Trophoblast cell (in vitro differentiated cells and primary cell): ENCODE measurements at regions not wholly inside any gene's neighbourhood (a gene's known extent, or its start where the extent isn't known, plus 50 kb on each side); places are given as distances from the start of the nearest gene placed in this dataset.

ENCODE experiments used
- DNase-seq, 2 donors: peaks; one replicate each; pipeline ENCODE4 v3.0.0-alpha.2; 2016
- H2AFZ ChIP-seq: 2 replicates; pipeline ENCODE4 v1.6.1; 2013; ENCODE audit warnings: low read length, moderate library complexity, mild to moderate bottlenecking; ENCODE audit not compliant: insufficient read depth, poor library complexity
- H2AK5ac ChIP-seq: 2 replicates; pipeline ENCODE4 v1.6.1; 2013; ENCODE audit warnings: mild to moderate bottlenecking, low read length
- H2BK120ac ChIP-seq: 2 replicates; pipeline ENCODE4 v1.6.1; 2013; ENCODE audit warnings: low read length, mild to moderate bottlenecking, moderate library complexity; ENCODE audit not compliant: insufficient read depth, poor library complexity
- H2BK12ac ChIP-seq: 2 replicates; pipeline ENCODE4 v1.6.1; 2013; ENCODE audit warnings: mild to moderate bottlenecking, low read length, moderate library complexity
- H2BK5ac ChIP-seq: 2 replicates; pipeline ENCODE4 v1.6.1; 2013; ENCODE audit warnings: low read length, low read depth, moderate library complexity, mild to moderate bottlenecking; ENCODE audit not compliant: poor library complexity
- H3K14ac ChIP-seq: 2 replicates; pipeline ENCODE4 v1.6.1; 2013; ENCODE audit warnings: mild to moderate bottlenecking, low read length
- H3K18ac ChIP-seq: 2 replicates; pipeline ENCODE4 v1.6.1; 2013; ENCODE audit warnings: mild to moderate bottlenecking, low read length
- H3K23ac ChIP-seq: 2 replicates; pipeline ENCODE4 v1.6.1; 2013; ENCODE audit warnings: low read length
- H3K27ac ChIP-seq: 2 replicates; pipeline ENCODE4 v1.5.1; 2013; ENCODE audit warnings: low read depth, mild to moderate bottlenecking, inconsistent platforms, low read length, moderate library complexity
- H3K27me3 ChIP-seq: 2 replicates; pipeline ENCODE4 v1.6.1; 2013; ENCODE audit warnings: inconsistent platforms, mild to moderate bottlenecking, low read length, moderate library complexity; ENCODE audit not compliant: insufficient read depth
- H3K36me3 ChIP-seq, 2 experiments: 1 replicate in 1 of 2; 2 replicates in 1 of 2; pipeline ENCODE4 v1.6.1; 2013; ENCODE audit warnings: low read length in 2 of 2, mild to moderate bottlenecking in 2 of 2, moderate library complexity in 1 of 2; ENCODE audit not compliant: insufficient read depth in 2 of 2, control insufficient read depth in 1 of 2
- H3K4ac ChIP-seq: 2 replicates; pipeline ENCODE4 v1.6.1; 2013; ENCODE audit warnings: low read depth, mild to moderate bottlenecking, low read length, moderate library complexity
- H3K4me1 ChIP-seq, 2 experiments: 1 replicate in 1 of 2; 2 replicates in 1 of 2; pipeline ENCODE4 v1.6.1; 2013; ENCODE audit warnings: low read length in 2 of 2, mild to moderate bottlenecking in 2 of 2, moderate library complexity in 1 of 2; ENCODE audit not compliant: insufficient read depth in 2 of 2, control insufficient read depth in 1 of 2
- H3K4me2 ChIP-seq: 2 replicates; pipeline ENCODE4 v1.6.1; 2013; ENCODE audit warnings: inconsistent platforms, mild to moderate bottlenecking, low read length, moderate library complexity
- H3K4me3 ChIP-seq: 2 replicates; pipeline ENCODE4 v1.5.1; 2013; ENCODE audit warnings: mild to moderate bottlenecking, low read depth, low read length, inconsistent platforms
- H3K79me1 ChIP-seq: one replicate; pipeline ENCODE4 v1.6.1; 2013; ENCODE audit warnings: low read length
- H3K79me2 ChIP-seq: 2 replicates; pipeline ENCODE4 v1.6.1; 2013; ENCODE audit warnings: low read length, mild to moderate bottlenecking; ENCODE audit not compliant: control insufficient read depth, insufficient read depth, poor library complexity
- H3K9ac ChIP-seq: 2 replicates; pipeline ENCODE4 v1.6.1; 2013; ENCODE audit warnings: mild to moderate bottlenecking, low read length
- H3K9me3 ChIP-seq: 2 replicates; pipeline ENCODE4 v1.6.1; 2013; ENCODE audit warnings: low read depth, mild to moderate bottlenecking, control low read depth, inconsistent platforms, low read length; ENCODE audit not compliant: insufficient read depth
- H4K12ac ChIP-seq: 2 replicates; pipeline ENCODE4 v1.6.1; 2013; ENCODE audit warnings: low read depth, mild to moderate bottlenecking, low read length, moderate library complexity
- H4K8ac ChIP-seq: 2 replicates; pipeline ENCODE4 v1.6.1; 2013; ENCODE audit warnings: low read depth, mild to moderate bottlenecking, low read length, moderate library complexity
- H4K91ac ChIP-seq: one replicate; pipeline ENCODE4 v1.6.1; 2013; ENCODE audit warnings: low read depth, mild to moderate bottlenecking, low read length, moderate library complexity
- WGBS: extraction: QIAGEN DNeasy Blood & Tissue Kit; methylation state at CpG from one replicate; pipeline ENCODE4 v1.1.7; 2013; ENCODE audit warnings: missing lambda C conversion rate; ENCODE audit not compliant: insufficient read length, insufficient coverage; ENCODE audit errors: extremely low coverage; 5-methylcytosine and 5-hydroxymethylcytosine counted together

DNA sequence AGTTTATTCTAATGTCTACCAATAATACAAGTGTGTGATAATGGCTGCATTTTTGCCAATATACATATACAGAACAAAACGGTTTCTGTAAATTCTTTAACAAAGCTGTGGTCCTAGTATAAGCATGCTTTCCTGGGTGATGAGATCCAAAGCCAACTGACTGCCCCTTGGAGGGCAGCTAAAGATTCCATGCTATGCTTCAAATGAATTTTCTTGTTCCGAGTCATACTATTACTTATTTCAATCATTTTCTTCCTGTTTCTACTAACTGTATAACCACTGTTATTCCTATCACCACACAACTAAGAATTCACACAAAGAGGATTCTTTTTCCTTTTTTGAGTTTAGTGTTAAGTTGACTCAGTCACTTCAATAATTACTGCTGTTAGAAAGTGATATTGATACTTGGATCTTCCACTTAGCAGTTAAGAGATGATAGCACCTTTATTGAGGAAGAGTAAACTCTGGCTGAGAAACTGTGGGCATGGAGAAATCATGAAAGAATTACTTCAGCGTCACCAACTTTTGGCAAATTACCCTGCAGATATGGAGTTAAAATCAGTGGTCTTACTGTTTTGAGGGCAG is 197.5 kb downstream of the ARL4A start:
- Histone ChIP-seq H3K4me2 (no peak overlapping the region), H3K79me2 (no peaks in the 10 kb centered on the region), H3K9ac (no peak overlapping the region), H2BK5ac (no peak overlapping the region), H3K27me3 (no peaks in the 10 kb centered on the region), H3K4me3 (no peak overlapping the region), H4K8ac (no peak overlapping the region), H3K36me3 (no peaks in the 10 kb centered on the region), H2BK120ac (no peak overlapping the region), H3K27ac (no peak overlapping the region), H3K79me1 (no peaks in the 10 kb centered on the region), H2BK12ac (no peak overlapping the region), H2AFZ (no peak overlapping the region), H3K4me1 (no peaks in the 10 kb centered on the region), H3K14ac (no peak overlapping the region), H4K12ac (no peak overlapping the region), H3K9me3 (no peaks in the 10 kb centered on the region), H3K23ac (no peak overlapping the region), H4K91ac (no peak overlapping the region), H3K18ac (no peak overlapping the region), H3K4ac (no peak overlapping the region), H2AK5ac (no peak overlapping the region)
- WGBS = no CpG with 5 or more reads among the region's 3 CpGs
- DNase-seq = no peak

GRCh38 chr7:12888717-12889116 is 201.3 kb downstream of the ARL4A start:
- Histone ChIP-seq H4K12ac (no peak overlapping the region), H3K4ac (no peak overlapping the region), H3K14ac (no peak overlapping the region), H2AFZ (no peak overlapping the region), H3K79me2 (no peaks in the 10 kb centered on the region), H3K27me3 (no peaks in the 10 kb centered on the region), H3K27ac (no peak overlapping the region), H3K4me2 (no peak overlapping the region), H2BK12ac (no peak overlapping the region), H4K91ac (no peak overlapping the region), H3K9ac (no peak overlapping the region), H3K36me3 (no peaks in the 10 kb centered on the region), H2AK5ac (no peak overlapping the region), H3K23ac (no peak overlapping the region), H3K9me3 (no peaks in the 10 kb centered on the region), H3K4me1 (no peaks in the 10 kb centered on the region), H2BK5ac (no peak overlapping the region), H2BK120ac (no peak overlapping the region), H3K79me1 (no peaks in the 10 kb centered on the region), H3K18ac (no peak overlapping the region), H3K4me3 (no peak overlapping the region), H4K8ac (no peak overlapping the region)
- no CpG with 5 or more reads among the region's 2 CpGs for WGBS
- peak in 1 of 2 donors; percentile 46 for DNase-seq

DNA sequence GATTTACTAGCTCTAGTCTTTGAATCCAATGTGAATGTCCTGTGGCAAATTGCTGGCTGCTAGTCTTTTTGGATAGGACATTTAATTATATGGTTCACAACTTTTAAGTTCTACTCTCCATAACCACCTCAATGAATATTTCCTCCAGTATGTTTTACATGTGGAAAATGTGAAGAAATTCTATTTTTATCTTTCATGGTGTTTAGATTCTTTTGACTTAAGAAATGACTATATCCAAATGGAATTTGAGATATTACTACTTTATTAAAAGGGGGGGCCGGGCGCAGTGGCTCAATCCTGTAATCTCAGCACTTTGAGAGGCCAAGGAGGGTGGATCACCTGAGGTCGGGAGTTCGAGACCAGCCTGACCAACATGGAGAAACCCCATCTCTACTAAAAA is 202.0 kb downstream of the ARL4A start:
- no peak overlapping the region for H3K18ac ChIP-seq
- no peak overlapping the region for H4K8ac ChIP-seq
- H3K9me3 ChIP-seq = no peaks in the 10 kb centered on the region
- no peak overlapping the region for H3K14ac ChIP-seq
- H2BK12ac ChIP-seq = no peak overlapping the region
- H2AK5ac ChIP-seq = no peak overlapping the region
- no peak overlapping the region for H3K4me3 ChIP-seq
- no peaks in the 10 kb centered on the region for H3K4me1 ChIP-seq
- no peak overlapping the region for H3K4me2 ChIP-seq
- peak; percentile 28 to 73 for DNase-seq
- H4K12ac ChIP-seq = no peak overlapping the region
- no peaks in the 10 kb centered on the region for H3K36me3 ChIP-seq
- H4K91ac ChIP-seq = no peak overlapping the region
- H3K27me3 ChIP-seq = no peaks in the 10 kb centered on the region
- H3K27ac ChIP-seq = no peak overlapping the region
- H2BK120ac ChIP-seq = no peak overlapping the region
- no peak overlapping the region for H3K4ac ChIP-seq
- H3K23ac ChIP-seq = no peak overlapping the region
- no peaks in the 10 kb centered on the region for H3K79me2 ChIP-seq
- H2BK5ac ChIP-seq = no peak overlapping the region
- H3K79me1 ChIP-seq = no peaks in the 10 kb centered on the region
- H2AFZ ChIP-seq = no peak overlapping the region
- WGBS = no CpG with 5 or more reads among the region's 4 CpGs
- H3K9ac ChIP-seq = no peak overlapping the region

DNA sequence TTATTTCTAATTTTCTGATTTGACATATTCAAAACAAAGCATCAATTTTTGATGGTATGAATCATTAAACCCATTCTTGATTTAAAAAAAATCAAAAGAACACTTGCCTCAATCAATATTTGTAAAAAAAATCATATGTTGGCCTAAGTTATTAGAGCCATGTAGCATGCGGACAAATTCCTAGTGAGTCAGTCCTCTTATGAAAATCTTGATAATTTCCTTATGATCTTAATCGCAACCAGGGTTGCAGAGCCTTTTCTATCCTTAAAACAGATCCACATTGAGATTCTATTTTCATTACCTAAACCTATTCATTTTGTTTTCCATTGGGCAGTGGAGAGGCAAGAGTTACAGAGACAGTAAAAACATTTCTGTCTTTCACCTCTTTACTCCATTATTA is 203.2 kb downstream of the ARL4A start:
- no peak overlapping the region for H2AK5ac ChIP-seq
- no peak overlapping the region for H2BK12ac ChIP-seq
- H3K23ac ChIP-seq = no peak overlapping the region
- H2BK120ac ChIP-seq = no peak overlapping the region
- H3K79me2 ChIP-seq = no peaks in the 10 kb centered on the region
- H3K79me1 ChIP-seq = no peaks in the 10 kb centered on the region
- no peak overlapping the region for H4K91ac ChIP-seq
- no peak overlapping the region for H4K12ac ChIP-seq
- H3K18ac ChIP-seq = no peak overlapping the region
- WGBS = no CpG with 5 or more reads among the region's 2 CpGs
- H3K36me3 ChIP-seq = no peaks in the 10 kb centered on the region
- H3K9ac ChIP-seq = no peak overlapping the region
- no peak overlapping the region for H4K8ac ChIP-seq
- H3K4me2 ChIP-seq = no peak overlapping the region
- no peak overlapping the region for H3K27ac ChIP-seq
- H2AFZ ChIP-seq = no peak overlapping the region
- H3K4ac ChIP-seq = no peak overlapping the region
- DNase-seq = peak; percentile 18 to 82
- H3K4me1 ChIP-seq = no peaks in the 10 kb centered on the region
- H3K4me3 ChIP-seq = no peak overlapping the region
- H3K9me3 ChIP-seq = no peaks in the 10 kb centered on the region
- no peak overlapping the region for H3K14ac ChIP-seq
- no peaks in the 10 kb centered on the region for H3K27me3 ChIP-seq
- H2BK5ac ChIP-seq = no peak overlapping the region
